GM21526 (cell line): ENCODE measurements at regions not wholly inside any gene's neighbourhood (a gene's known extent, or its start where the extent isn't known, plus 50 kb on each side); places are given as distances from the start of the nearest gene placed in this dataset.
"Not testable (repeated sequence)": the region's sequence is repeated elsewhere in the genome, so short reads cannot be mapped to it uniquely, and the experiment has no call there.

Experiments used
- ATAC-seq: cut with Tn5 transposase; IDR thresholded peaks from one replicate; pipeline ENCODE4 v1.9.1; 2021; ENCODE audit warnings: moderate library complexity; ENCODE audit not compliant: unreplicated experiment, low FRiP score

GRCh38 chr20:11513241-11513745, 404.4 kb upstream of the BTBD3 start:
- ATAC-seq = not testable (repeated sequence)

- ATAC-seq = no peak
These were observed 401.2 kb upstream of the BTBD3 start for GRCh38 chr20:11516448-11516847.

- ATAC-seq = no peak
These were observed 397.1 kb upstream of the BTBD3 start for GRCh38 chr20:11520596-11520995.

- no peak for ATAC-seq
These were observed 396.0 kb upstream of the BTBD3 start for GRCh38 chr20:11521476-11522365.

- ATAC-seq = no peak
These were observed 395.3 kb upstream of the BTBD3 start for GRCh38 chr20:11522366-11522741.

- no peak for ATAC-seq
These were observed 388.6 kb upstream of the BTBD3 start for GRCh38 chr20:11529047-11529446.

- no peak for ATAC-seq
These were observed 380.7 kb upstream of the BTBD3 start for GRCh38 chr20:11537032-11537431.

- no peak for ATAC-seq
These were observed 378.2 kb upstream of the BTBD3 start for GRCh38 chr20:11539450-11539849.

- no peak for ATAC-seq
These were observed 377.1 kb upstream of the BTBD3 start for GRCh38 chr20:11540558-11540957.

GRCh38 chr20:11542645-11543044, 375.0 kb upstream of the BTBD3 start:
- ATAC-seq = no peak

- ATAC-seq = peak; percentile 65
These were observed 373.5 kb upstream of the BTBD3 start for GRCh38 chr20:11544029-11544678.

GRCh38 chr20:11546939-11547338, 370.8 kb upstream of the BTBD3 start:
- no peak for ATAC-seq

- ATAC-seq = no peak
These were observed 368.3 kb upstream of the BTBD3 start for GRCh38 chr20:11549172-11550103.

GRCh38 chr20:11550657-11551338, 366.9 kb upstream of the BTBD3 start:
- ATAC-seq = no peak

- ATAC-seq = no peak
These were observed 366.2 kb upstream of the BTBD3 start for GRCh38 chr20:11551479-11551878.

- ATAC-seq = no peak
These were observed 364.1 kb upstream of the BTBD3 start for GRCh38 chr20:11553603-11554002.

- ATAC-seq = no peak
These were observed 362.2 kb upstream of the BTBD3 start for GRCh38 chr20:11555510-11555909.

- ATAC-seq = no peak
These were observed 361.3 kb upstream of the BTBD3 start for GRCh38 chr20:11556410-11556809.

GRCh38 chr20:11564491-11564890, 353.2 kb upstream of the BTBD3 start:
- no peak for ATAC-seq

- ATAC-seq = no peak
These were observed 348.5 kb upstream of the BTBD3 start for GRCh38 chr20:11569163-11569562.
